H54 (cell line): ENCODE measurements at regions not wholly inside any gene's neighbourhood (a gene's known extent, or its start where the extent isn't known, plus 50 kb on each side); places are given as distances from the start of the nearest gene placed in this dataset.
"Not testable (repeated sequence)": the region's sequence is repeated elsewhere in the genome, so short reads cannot be mapped to it uniquely, and the experiment has no call there.

Source experiments
- DNase-seq: peaks from one replicate; pipeline ENCODE4 v3.0.0; 2011; ENCODE audit warnings: low spot score, mixed read lengths; ENCODE audit not compliant: insufficient read length
- FAIRE-seq: peaks from 3 replicates; lab custom pipeline; 2011; peaks lifted over from hg19 to GRCh38; lab: Jason Lieb, UNC
- POLR2A ChIP-seq: IDR thresholded peaks from 2 replicates; pipeline ENCODE4 v1.6.1; 2011; ENCODE audit warnings: low read depth, mild to moderate bottlenecking, low read length

DNA sequence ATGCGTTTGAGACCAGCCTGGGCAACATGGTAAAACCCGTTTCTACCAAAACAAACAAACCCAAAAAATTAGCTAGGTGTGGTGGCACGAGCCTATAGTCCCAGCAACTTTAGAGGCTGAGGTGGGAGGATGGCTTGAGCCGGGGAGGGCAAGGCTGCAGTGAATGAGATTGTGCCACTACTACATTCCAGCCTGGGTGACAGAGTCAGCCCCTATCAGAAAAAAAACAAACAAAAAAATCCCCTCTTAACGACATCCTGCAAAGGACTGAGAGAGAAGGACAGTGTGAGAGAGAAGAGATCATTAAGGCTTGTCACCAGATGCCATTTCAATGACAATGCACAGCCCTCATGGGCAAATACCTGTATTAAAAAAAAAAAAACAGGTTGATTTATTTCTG lies 266.7 kb upstream of the ATP10A start:
- no peak for TF ChIP-seq POLR2A
- FAIRE-seq (no peak), DNase-seq (no peak)

DNA sequence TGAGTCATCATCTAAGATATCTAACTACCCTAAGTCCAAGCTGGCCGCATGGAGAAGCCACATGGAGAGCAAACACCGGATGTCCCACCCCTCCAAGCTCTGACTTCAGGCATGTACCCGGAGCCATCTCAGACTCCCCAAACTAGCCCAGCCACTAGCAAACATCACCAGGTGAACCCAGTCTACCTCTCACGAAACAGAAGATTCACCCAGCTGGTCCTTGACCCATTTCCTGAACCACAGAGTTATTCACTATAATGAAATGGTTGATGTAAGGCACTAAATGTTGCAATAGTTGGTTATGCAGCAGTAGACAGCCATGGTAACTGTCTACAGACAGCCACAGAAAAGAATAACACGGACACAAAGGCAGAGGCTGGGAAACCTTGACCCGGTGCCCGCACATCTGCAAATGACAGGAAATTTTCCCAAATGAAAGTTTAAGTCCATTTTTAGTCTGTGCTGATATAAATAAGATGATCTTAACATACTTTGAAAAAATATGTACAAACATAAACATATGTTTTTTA lies 265.5 kb upstream of the ATP10A start:
- no peak for TF ChIP-seq POLR2A
- no peak for DNase-seq
- no peak for FAIRE-seq

DNA sequence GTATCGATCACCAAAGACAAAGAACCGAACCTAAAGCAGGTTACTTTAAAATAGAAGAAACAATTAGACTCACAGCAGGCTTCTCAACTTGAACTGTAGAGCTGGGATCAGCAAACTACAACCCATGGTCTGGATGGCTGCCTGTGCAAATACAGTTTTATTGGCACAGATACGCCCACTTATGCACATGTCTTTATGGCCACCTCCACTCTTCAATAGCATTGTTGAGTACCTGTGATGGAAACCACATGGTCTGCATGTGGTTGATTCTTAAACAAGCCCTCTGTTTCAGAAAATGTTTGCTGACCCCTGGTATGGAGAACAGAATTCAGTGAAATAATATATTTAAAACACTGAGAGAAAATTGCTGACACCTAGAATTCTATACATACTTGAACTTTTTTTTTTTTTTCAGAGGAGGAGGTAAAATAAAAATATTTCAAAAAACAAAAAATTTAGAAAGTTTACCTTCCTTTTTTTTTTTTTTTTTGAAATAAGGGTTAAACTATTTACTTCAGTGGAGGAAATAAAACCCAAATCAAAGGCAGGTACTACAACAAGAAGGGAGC lies 263.8 kb upstream of the ATP10A start:
- no peak for TF ChIP-seq POLR2A
- no peak for FAIRE-seq
- no peak for DNase-seq

DNA sequence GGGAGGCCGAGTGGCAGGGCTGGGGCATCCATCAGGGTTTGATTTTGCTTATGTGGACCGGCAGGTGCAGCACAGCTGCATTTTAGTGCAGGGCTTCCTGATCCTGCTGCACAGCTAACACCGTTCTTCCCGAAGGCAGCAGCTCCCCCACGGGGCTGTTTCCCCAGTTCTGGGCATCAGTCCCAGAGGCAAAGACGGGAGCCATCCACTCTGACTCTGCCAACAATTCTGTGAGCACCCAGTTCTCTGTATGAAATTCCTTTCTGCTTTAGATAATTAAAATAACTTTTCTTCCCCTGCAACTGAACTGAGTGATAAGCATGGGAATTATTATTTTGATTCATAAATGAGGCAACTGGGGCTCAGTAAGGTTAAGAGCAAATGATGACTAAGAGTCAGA lies 262.9 kb upstream of the ATP10A start:
- FAIRE-seq: no peak
- DNase-seq: no peak
- no peak for TF ChIP-seq POLR2A

DNA sequence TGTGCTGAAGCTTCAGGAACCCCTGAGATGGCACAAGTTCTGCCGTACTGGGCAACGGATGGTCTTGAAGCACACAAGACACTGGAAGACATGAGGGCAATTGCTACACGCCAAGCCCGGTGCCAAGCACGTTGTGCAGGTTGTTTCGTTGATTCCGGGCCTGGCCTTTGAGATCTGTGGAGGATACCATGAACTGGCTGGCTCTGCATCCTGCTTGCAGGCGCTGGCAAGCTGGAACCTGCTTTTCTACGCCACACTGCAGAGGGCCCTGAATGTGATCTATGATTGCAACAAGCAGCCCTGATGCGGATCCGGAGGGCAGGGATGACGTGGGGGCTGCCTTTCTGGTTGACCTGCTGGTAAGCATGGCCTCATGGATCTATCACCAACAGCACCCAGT lies 262.5 kb upstream of the ATP10A start:
- no peak for TF ChIP-seq POLR2A
- FAIRE-seq: no peak
- no peak for DNase-seq

DNA sequence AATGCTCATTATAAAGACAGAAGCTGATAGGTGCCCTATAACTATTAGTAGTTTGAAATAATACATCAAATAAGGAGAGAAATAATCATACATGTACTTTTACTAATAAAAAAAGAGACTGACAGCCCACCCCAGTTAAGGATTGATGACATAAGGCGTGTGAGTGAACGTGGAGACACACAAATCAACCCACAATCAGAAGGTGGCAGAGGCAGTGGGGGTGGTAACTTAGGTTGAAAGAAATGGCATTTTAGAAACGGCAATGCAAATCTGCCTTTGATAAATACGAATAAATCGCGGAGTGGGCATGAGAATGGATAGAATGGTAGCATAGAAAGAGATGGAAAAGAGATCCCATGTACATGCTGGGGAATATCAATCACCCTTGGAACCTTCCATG lies 256.2 kb upstream of the ATP10A start:
- FAIRE-seq (no peak), DNase-seq (no peak)
- TF ChIP-seq POLR2A: no peak

DNA sequence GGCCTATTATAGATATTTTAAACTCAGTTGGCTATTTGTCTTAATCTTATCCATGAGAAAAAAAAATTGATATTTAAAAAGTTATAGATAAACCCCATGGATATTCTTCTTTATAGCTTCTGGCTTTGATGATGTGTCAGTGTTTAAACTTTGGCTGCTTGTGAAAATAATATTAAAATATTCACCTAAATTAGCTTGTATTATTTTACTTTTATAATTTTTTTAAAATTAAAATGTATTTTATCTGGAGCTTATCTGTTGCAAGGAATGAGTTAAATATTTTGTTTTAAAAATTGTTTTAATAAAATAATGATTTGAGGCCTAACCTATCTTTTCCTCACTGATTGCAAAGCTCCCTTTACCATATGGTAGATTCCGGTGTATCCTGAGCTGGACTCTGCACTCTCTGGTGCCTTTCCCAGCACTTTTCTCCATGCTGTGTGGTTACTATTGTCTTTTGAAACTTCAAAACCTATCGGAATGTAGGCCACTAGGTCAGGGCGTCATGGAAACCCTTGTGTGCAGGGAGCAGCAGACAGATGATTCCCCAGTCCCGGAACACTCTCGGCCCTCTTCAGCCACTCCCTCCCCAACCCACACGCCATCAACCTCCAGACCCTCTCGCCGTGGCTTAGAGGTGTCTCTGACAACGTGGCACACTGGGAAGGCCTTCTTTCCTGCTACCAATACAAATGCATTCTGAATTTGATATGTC lies 252.3 kb upstream of the ATP10A start:
- DNase-seq (no peak), FAIRE-seq (no peak)
- no peak for TF ChIP-seq POLR2A

DNA sequence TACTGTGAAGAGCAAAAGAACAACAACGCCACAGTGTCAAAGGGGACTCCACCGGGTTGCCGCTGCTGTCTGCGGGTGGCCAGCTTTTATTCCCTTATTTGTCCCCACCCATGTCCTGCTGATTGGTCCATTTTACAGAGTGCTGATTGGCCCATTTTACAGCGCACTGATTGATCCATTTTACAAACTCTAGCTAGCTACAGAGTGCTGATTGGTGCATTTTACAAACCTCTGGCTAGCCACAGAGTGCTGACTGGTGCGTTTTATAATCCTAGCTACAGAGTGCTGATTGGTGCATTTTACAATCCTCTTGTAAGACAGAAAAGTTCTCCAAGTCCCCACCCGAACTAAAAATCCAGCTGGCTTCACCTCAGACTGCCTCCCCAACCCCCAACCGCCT lies 251.0 kb upstream of the ATP10A start:
- FAIRE-seq, DNase-seq: not testable (repeated sequence)

DNA sequence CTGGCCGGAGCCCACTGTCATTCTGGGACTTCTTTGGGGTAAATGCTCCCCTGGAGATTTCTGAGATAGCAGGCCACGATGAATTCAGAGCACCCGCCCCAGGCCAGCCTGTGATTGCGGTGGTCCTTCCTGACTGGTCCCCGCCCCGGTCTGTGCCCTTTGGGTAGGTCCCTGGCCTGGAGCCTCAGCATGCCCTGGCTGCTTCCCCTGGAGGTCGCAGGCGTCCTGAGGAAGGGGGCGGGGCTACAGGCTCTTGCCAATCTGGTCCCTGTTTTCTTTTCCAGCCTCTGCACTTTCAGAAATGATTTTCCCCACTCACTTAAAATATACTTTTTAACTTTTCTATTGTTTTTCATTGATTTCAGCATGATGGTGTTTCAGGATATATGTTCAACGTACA lies 250.2 kb upstream of the ATP10A start:
- DNase-seq: no peak
- FAIRE-seq: no peak
- TF ChIP-seq POLR2A: no peak

DNA sequence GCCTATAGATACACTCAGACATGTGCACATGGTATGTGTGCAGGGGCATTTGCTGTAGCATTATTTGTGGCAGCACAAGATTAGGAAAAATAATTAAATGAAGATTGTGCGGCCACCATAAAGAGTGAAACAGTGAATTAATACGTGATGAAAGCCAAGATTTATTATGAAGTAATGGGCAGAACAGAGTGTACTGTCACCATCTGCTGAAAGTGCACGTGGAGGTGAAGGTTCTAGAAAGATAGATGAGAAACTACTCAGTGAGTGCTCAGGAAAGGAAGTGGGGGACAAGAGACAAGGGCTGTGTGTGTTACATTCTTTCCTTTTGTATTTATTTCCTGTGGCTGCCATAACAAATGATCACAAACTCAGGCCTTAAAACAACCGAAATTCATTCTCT lies 246.1 kb upstream of the ATP10A start:
- DNase-seq (no peak), FAIRE-seq (no peak)
- no peak for TF ChIP-seq POLR2A

DNA sequence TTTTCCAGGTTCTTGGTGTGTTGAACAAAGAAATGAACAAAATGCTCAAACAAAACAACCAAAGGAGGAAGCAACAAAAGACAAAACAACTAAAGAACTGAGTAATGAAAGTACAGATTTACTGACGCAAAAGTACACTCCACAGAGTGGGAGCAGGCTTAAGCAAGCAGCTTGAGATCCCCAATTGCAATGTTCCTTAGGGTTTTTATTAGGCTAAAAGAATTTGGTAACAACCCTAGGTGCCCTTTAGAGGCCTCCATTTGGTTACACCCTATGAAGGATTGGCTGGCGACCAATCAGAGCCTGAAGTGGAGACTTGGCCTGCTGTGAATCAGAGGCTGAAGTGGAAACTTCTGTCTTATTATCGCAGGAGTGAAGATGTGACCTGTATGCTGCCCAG lies 243.4 kb upstream of the ATP10A start:
- FAIRE-seq (no peak), DNase-seq (no peak)
- no peak for TF ChIP-seq POLR2A

DNA sequence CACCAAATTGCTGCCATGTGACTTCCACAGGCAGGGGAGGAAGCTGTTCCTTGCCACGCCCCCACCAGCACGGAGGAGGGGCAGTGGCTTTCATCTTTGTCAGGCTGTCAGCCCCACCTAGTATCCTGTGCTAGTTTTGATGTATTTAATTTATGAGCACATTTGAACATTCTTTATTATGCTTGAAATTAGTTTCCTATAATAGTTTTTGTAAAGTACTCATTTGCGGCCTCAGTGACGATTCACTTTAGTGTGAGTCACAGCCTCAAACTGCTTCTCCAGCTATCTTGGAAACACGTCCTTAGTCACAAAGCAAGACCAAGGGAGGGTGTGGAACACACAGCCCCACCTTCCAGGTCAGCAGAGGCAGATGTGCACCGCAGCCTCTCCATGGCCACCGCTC lies 239.9 kb upstream of the ATP10A start:
- FAIRE-seq: no peak
- no peak for TF ChIP-seq POLR2A
- no peak for DNase-seq

DNA sequence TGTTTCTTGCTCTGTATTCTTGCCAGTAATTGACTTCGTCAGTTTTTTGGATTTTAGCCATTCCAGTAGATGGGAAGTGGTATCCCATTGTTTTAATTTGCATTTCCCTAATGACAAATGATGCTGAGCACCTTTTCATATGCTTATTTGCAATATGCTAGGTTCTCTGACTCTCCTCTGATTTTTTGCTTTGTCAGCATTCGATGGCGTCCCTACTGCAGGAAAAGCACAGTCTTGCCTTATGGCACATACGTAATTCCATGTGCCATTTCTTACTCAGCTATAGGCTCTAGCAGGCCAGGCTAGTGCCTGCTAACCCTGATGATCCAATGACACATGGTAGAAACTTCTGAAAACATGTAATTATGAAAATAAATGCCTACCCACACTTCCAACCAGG lies 239.2 kb upstream of the ATP10A start:
- DNase-seq: no peak
- no peak for FAIRE-seq
- TF ChIP-seq POLR2A: no peak

DNA sequence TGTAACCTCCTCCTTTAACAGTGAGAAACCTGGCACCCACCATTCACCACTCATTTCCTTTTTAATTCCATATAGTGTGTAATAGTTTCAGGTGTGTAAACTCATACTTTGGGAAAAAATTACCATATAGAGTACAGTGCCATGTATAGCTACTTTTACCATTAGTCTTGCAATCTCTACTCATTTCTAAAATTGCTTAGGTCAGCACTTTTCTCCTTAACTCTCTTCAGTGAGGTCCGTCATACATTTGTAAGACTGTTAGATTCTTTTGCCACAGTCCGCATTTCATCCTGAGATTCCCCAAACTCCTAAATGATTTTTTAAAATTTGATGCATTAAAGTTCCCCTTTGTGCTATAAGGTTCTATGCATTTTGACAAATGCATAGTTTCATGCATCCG lies 238.3 kb upstream of the ATP10A start:
- TF ChIP-seq POLR2A: no peak
- no peak for FAIRE-seq
- no peak for DNase-seq

DNA sequence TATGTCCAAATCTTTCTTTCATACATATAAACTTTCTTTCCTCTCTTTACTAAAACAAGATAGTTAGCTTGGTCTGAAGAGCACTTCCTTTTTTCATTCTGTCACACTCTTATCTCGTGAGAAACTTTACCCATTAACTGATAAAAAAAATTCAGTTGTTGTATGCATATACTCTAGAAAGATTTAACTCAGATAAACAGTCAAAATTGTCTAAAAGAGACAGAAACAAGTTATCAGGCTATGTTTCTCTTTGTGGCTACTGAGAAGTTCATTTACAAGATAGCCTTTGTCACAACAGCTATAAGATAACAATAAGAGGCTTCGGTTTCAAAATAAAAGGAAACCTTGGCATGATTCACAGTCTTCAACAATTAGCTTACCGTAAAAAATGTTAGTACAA lies 235.7 kb upstream of the ATP10A start:
- no peak for DNase-seq
- FAIRE-seq: no peak
- TF ChIP-seq POLR2A: no peak

DNA sequence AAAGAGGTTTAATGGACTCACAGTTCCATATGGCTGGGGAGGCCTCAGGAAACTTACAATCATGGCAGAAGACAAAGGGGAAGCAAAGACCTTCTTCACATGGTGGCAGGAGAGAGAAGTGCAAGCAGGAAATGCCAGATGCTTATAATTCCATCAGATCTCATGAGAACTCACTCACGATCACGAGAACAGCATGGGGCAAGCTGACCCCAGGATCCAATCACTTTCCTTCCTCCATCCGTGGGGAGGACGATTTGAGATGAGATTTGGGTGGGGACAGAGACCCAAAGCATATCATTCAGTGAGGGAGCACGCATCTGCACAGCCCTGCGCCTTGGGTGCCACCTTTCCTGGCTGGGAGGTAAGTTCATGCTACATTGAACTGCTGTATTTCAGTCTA lies 234.1 kb upstream of the ATP10A start:
- TF ChIP-seq POLR2A: no peak
- DNase-seq: no peak
- FAIRE-seq: no peak
